ENCODE measurements at regions not wholly inside any gene's neighbourhood (a gene's known extent, or its start where the extent isn't known, plus 50 kb on each side); places are given as distances from the start of the nearest gene placed in this dataset.

GRCh38 chr4:20028645-20029044 lies 223.1 kb upstream of the SLIT2 start:
- TF ChIP-seq EP300 (IDR thresholded peaks at IDR 0.05), result no peak
- TF ChIP-seq, protein P1, sequence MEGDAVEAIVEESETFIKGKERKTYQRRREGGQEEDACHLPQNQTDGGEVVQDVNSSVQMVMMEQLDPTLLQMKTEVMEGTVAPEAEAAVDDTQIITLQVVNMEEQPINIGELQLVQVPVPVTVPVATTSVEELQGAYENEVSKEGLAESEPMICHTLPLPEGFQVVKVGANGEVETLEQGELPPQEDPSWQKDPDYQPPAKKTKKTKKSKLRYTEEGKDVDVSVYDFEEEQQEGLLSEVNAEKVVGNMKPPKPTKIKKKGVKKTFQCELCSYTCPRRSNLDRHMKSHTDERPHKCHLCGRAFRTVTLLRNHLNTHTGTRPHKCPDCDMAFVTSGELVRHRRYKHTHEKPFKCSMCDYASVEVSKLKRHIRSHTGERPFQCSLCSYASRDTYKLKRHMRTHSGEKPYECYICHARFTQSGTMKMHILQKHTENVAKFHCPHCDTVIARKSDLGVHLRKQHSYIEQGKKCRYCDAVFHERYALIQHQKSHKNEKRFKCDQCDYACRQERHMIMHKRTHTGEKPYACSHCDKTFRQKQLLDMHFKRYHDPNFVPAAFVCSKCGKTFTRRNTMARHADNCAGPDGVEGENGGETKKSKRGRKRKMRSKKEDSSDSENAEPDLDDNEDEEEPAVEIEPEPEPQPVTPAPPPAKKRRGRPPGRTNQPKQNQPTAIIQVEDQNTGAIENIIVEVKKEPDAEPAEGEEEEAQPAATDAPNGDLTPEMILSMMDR (IDR thresholded peaks at IDR 0.05), result no peak
